ENCODE measurements at regions not wholly inside any gene's neighbourhood (a gene's known extent, or its start where the extent isn't known, plus 50 kb on each side); places are given as distances from the start of the nearest gene placed in this dataset.

GRCh38 chr9:656926-657568, 184.4 kb upstream of the DMRT1 start:
- H3K4me2 ChIP-seq: peak overlapping the region in 5 of 11 experiments; percentile 16 to 45 (median 40); a peak in 8 of 22 replicates
- no peak overlapping the region for H3K9ac ChIP-seq
- no peak overlapping the region for H3K4me3 ChIP-seq
- H3K27me3 ChIP-seq: peaks cover 0 to 7% (median 0%) of the 10 kb centered on the region in 11 experiments; a peak in 2 of 22 replicates
- H3K9me3 ChIP-seq (replicated peaks in 1 of 11): peaks cover 0 to 4% (median 0%) of the 10 kb centered on the region in 11 experiments; a peak in 4 of 22 replicates
- no peak overlapping the region for H3K27ac ChIP-seq
- no peak for TF ChIP-seq Cebpa-rat (IDR thresholded peaks at IDR 0.05)
- H3K4me1 ChIP-seq: peaks cover 39 to 71% (median 52%) of the 10 kb centered on the region in 10 experiments
- no peaks in the 10 kb centered on the region for H3K36me3 ChIP-seq
- no peaks in the 10 kb centered on the region for H4K20me1 ChIP-seq

GRCh38 chr9:659286-659685, 182.2 kb upstream of the DMRT1 start:
- no peak for TF ChIP-seq Cebpa-rat (IDR thresholded peaks at IDR 0.05)
- H3K4me1 ChIP-seq: peaks cover 22 to 50% (median 34%) of the 10 kb centered on the region in 10 experiments
- no peaks in the 10 kb centered on the region for H4K20me1 ChIP-seq
- H3K36me3 ChIP-seq: no peaks in the 10 kb centered on the region
- no peak overlapping the region for H3K4me3 ChIP-seq
- H3K4me2 ChIP-seq: peak overlapping the region in 9 of 11 experiments; percentile 7 to 75 (median 60); a peak in 13 of 22 replicates
- H3K9ac ChIP-seq: no peak overlapping the region
- H3K27me3 ChIP-seq: peaks cover 0 to 7% (median 0%) of the 10 kb centered on the region in 11 experiments; a peak in 2 of 22 replicates
- peaks cover 0 to 10% (median 0%) of the 10 kb centered on the region in 11 experiments; a peak in 4 of 22 replicates for H3K9me3 ChIP-seq (replicated peaks in 1 of 11)
- no peak overlapping the region for H3K27ac ChIP-seq

GRCh38 chr9:660227-660626, 181.3 kb upstream of the DMRT1 start:
- Histone ChIP-seq H3K27ac (no peak overlapping the region), H3K27me3 (peaks cover 0 to 7% (median 0%) of the 10 kb centered on the region in 11 experiments; a peak in 2 of 22 replicates), H3K36me3 (no peaks in the 10 kb centered on the region), H3K9me3 (replicated peaks in 1 of 11) (peaks cover 0 to 10% (median 0%) of the 10 kb centered on the region in 11 experiments; a peak in 4 of 22 replicates), H3K4me3 (no peak overlapping the region), H3K4me1 (peaks cover 15 to 40% (median 26%) of the 10 kb centered on the region in 10 experiments), H4K20me1 (no peaks in the 10 kb centered on the region), H3K4me2 (peak overlapping the region; percentile 7 to 75 (median 59); a peak in 19 of 22 replicates), H3K9ac (no peak overlapping the region)
- TF ChIP-seq Cebpa-rat (IDR thresholded peaks at IDR 0.05): no peak

- H3K4me2 ChIP-seq: no peak overlapping the region
- no peak for TF ChIP-seq Cebpa-rat (IDR thresholded peaks at IDR 0.05)
- no peaks in the 10 kb centered on the region for H4K20me1 ChIP-seq
- peaks cover 0 to 7% (median 0%) of the 10 kb centered on the region in 11 experiments; a peak in 2 of 22 replicates for H3K27me3 ChIP-seq
- peaks cover 10 to 18% (median 17%) of the 10 kb centered on the region in 10 experiments for H3K4me1 ChIP-seq
- H3K4me3 ChIP-seq: no peak overlapping the region
- no peak overlapping the region for H3K9ac ChIP-seq
- peaks cover 0 to 18% (median 5%) of the 10 kb centered on the region in 11 experiments; a peak in 14 of 22 replicates for H3K9me3 ChIP-seq (replicated peaks in 1 of 11)
- H3K36me3 ChIP-seq: no peaks in the 10 kb centered on the region
- H3K27ac ChIP-seq: no peak overlapping the region
Observed at GRCh38 chr9:663541-663940, 178.0 kb upstream of the DMRT1 start.

- Histone ChIP-seq H3K4me3 (no peak overlapping the region), H3K4me2 (no peak overlapping the region), H3K27ac (no peak overlapping the region), H3K36me3 (no peaks in the 10 kb centered on the region), H3K9me3 (replicated peaks in 1 of 11) (peaks cover 17 to 36% (median 20%) of the 10 kb centered on the region in 11 experiments), H3K4me1 (peaks cover 4 to 7% (median 6%) of the 10 kb centered on the region in 10 experiments; a peak in 18 of 20 replicates), H3K9ac (no peak overlapping the region), H4K20me1 (no peaks in the 10 kb centered on the region), H3K27me3 (no peaks in the 10 kb centered on the region)
- no peak for TF ChIP-seq Cebpa-rat (IDR thresholded peaks at IDR 0.05)
Observed at GRCh38 chr9:665296-665695, 176.2 kb upstream of the DMRT1 start.

- H3K27me3 ChIP-seq: no peaks in the 10 kb centered on the region
- H3K4me3 ChIP-seq: no peak overlapping the region
- peaks cover 0 to 14% (median 4%) of the 10 kb centered on the region in 10 experiments; a peak in 9 of 20 replicates for H3K4me1 ChIP-seq
- no peak overlapping the region for H3K9ac ChIP-seq
- no peak overlapping the region for H3K27ac ChIP-seq
- no peaks in the 10 kb centered on the region for H3K36me3 ChIP-seq
- H3K4me2 ChIP-seq: no peak overlapping the region
- TF ChIP-seq Cebpa-rat (IDR thresholded peaks at IDR 0.05): no peak
- peaks cover 22 to 31% (median 26%) of the 10 kb centered on the region in 11 experiments for H3K9me3 ChIP-seq (replicated peaks in 1 of 11)
- no peaks in the 10 kb centered on the region for H4K20me1 ChIP-seq
Observed at GRCh38 chr9:671997-672396, 169.5 kb upstream of the DMRT1 start.

GRCh38 chr9:672851-673250, 168.6 kb upstream of the DMRT1 start:
- Histone ChIP-seq H3K4me1 (peaks cover 0 to 22% (median 12%) of the 10 kb centered on the region in 10 experiments; a peak in 16 of 20 replicates), H4K20me1 (no peaks in the 10 kb centered on the region), H3K4me3 (no peak overlapping the region), H3K9me3 (replicated peaks in 1 of 11) (peaks cover 22 to 30% (median 26%) of the 10 kb centered on the region in 11 experiments), H3K9ac (no peak overlapping the region), H3K27me3 (no peaks in the 10 kb centered on the region), H3K27ac (no peak overlapping the region), H3K36me3 (no peaks in the 10 kb centered on the region), H3K4me2 (no peak overlapping the region)
- no peak for TF ChIP-seq Cebpa-rat (IDR thresholded peaks at IDR 0.05)

GRCh38 chr9:673264-673965, 168.1 kb upstream of the DMRT1 start:
- H3K9me3 ChIP-seq (replicated peaks in 1 of 11): peaks cover 22 to 29% (median 24%) of the 10 kb centered on the region in 11 experiments
- H3K4me1 ChIP-seq: peaks cover 0 to 23% (median 13%) of the 10 kb centered on the region in 10 experiments; a peak in 16 of 20 replicates
- H3K27me3 ChIP-seq: no peaks in the 10 kb centered on the region
- peak overlapping the region in 4 of 11 experiments; percentile 12 to 44 (median 29); a peak in 3 of 22 replicates for H3K4me2 ChIP-seq
- H3K9ac ChIP-seq: no peak overlapping the region
- no peak for TF ChIP-seq Cebpa-rat (IDR thresholded peaks at IDR 0.05)
- no peak overlapping the region for H3K4me3 ChIP-seq
- H3K27ac ChIP-seq: no peak overlapping the region
- H3K36me3 ChIP-seq: no peaks in the 10 kb centered on the region
- no peaks in the 10 kb centered on the region for H4K20me1 ChIP-seq

- H4K20me1 ChIP-seq: no peaks in the 10 kb centered on the region
- peaks cover 16 to 23% (median 18%) of the 10 kb centered on the region in 11 experiments for H3K9me3 ChIP-seq (replicated peaks in 1 of 11)
- H3K4me3 ChIP-seq: no peak overlapping the region
- no peak for TF ChIP-seq Cebpa-rat (IDR thresholded peaks at IDR 0.05)
- H3K27me3 ChIP-seq: no peaks in the 10 kb centered on the region
- peaks cover 0 to 23% (median 13%) of the 10 kb centered on the region in 10 experiments; a peak in 16 of 20 replicates for H3K4me1 ChIP-seq
- no peaks in the 10 kb centered on the region for H3K36me3 ChIP-seq
- H3K4me2 ChIP-seq: peak overlapping the region in 6 of 11 experiments; percentile 12 to 44 (median 32); a peak in 10 of 22 replicates
- no peak overlapping the region for H3K9ac ChIP-seq
- no peak overlapping the region for H3K27ac ChIP-seq
Observed at GRCh38 chr9:673966-674526, 167.5 kb upstream of the DMRT1 start.

All from BLaER1 treated with 17β-estradiol and CSF1 and Interleukin-3, amounts not matched to agents 10 nM and 100 nM (cell line).